Activated naive CD8-positive, alpha-beta T cell treated with anti-CD3 and anti-CD28 coated beads, Interleukin-2, amount 50 U/mL, for 24 hours (primary cell): ENCODE measurements at regions not wholly inside any gene's neighbourhood (a gene's known extent, or its start where the extent isn't known, plus 50 kb on each side); places are given as distances from the start of the nearest gene placed in this dataset.
"Not testable (repeated sequence)": the region's sequence is repeated elsewhere in the genome, so short reads cannot be mapped to it uniquely, and the experiment has no call there.

ENCODE experiments used
- ATAC-seq: fragments of 150-1000 bp; cut with Tn5 transposase; one replicate; pipeline ENCODE4 v1.10.0; 2021
- DNase-seq: peaks from one replicate; pipeline ENCODE4 v3.0.0; 2021
- H3K27ac Mint-ChIP-seq: one replicate; pipeline ENCODE4 v1.8.0; 2021; ENCODE audit warnings: mild to moderate bottlenecking, mixed read lengths
- H3K27me3 Mint-ChIP-seq: one replicate; pipeline ENCODE4 v1.8.0; 2021; ENCODE audit warnings: mixed read lengths
- H3K36me3 Mint-ChIP-seq: one replicate; pipeline ENCODE4 v1.8.0; 2021; ENCODE audit warnings: low read depth, mixed read lengths
- H3K4me1 Mint-ChIP-seq: one replicate; pipeline ENCODE4 v1.8.0; 2021; ENCODE audit warnings: mixed read lengths
- H3K4me3 Mint-ChIP-seq: one replicate; pipeline ENCODE4 v1.8.0; 2021; ENCODE audit warnings: mild to moderate bottlenecking, moderate library complexity, mixed read lengths
- H3K9me3 Mint-ChIP-seq: one replicate; pipeline ENCODE4 v1.8.0; 2021; ENCODE audit warnings: mixed read lengths

DNA sequence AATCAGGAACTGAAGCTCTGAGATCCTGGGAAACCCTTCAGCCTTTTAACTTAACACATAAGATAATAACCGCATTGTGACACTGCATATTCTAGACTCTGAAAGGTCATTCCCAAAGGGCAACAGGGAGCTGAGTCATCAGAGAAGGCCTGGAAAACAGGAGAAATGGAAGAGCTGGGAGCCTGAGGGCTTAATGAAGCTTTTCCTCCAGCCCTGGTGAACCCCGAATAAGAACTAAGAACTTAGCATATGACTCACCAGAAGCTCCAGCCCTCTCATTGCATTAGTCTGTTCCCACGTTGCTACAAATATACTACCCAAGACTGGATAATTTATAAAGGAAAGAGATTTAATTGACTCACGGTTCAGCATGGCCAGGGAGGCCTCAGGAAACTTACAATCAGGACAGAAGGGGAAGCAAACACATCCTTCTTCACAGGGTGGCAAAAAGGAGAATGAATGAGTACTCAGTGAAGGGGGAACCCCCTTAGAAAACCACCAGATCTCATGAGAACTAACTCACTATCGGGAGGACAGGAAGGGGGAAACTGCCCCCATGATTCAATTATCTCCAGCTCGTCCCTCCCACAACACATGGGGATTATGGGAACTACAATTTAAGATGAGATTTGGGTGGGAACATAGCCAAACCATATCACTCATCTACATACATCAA is 648.5 kb downstream of the TFAP2A start:
- no peaks in the 10 kb centered on the region for H3K27me3 Mint-ChIP-seq
- no peaks in the 10 kb centered on the region for H3K36me3 Mint-ChIP-seq
- no peaks in the 10 kb centered on the region for H3K9me3 Mint-ChIP-seq
- H3K4me3 Mint-ChIP-seq: no peak overlapping the region
- no peak overlapping the region for H3K27ac Mint-ChIP-seq
- no peaks in the 10 kb centered on the region for H3K4me1 Mint-ChIP-seq
- ATAC-seq (no peak), DNase-seq (no peak)

DNA sequence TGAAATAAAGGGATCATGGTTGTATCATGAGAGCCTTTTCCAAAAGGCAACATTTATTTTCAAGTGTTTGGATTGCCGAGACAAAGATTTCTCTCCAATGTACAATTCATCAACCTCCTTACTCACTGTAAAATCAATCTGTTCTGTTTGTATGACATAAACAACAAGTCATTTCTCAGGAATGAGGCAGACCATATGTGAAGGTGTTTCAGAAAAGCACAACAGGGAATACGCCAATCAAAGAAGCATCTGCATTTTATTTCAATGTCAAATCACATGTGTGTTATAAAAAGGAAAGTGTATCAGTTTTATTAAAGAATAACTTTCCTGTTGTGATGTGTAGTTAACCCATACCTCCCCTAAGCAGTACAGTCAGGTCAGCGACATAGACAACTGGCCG is 653.7 kb downstream of the TFAP2A start:
- H3K4me3 Mint-ChIP-seq: no peak overlapping the region
- no peaks in the 10 kb centered on the region for H3K9me3 Mint-ChIP-seq
- H3K36me3 Mint-ChIP-seq: no peaks in the 10 kb centered on the region
- DNase-seq: no peak
- H3K4me1 Mint-ChIP-seq: no peaks in the 10 kb centered on the region
- no peak overlapping the region for H3K27ac Mint-ChIP-seq
- H3K27me3 Mint-ChIP-seq: no peaks in the 10 kb centered on the region
- no peak for ATAC-seq

DNA sequence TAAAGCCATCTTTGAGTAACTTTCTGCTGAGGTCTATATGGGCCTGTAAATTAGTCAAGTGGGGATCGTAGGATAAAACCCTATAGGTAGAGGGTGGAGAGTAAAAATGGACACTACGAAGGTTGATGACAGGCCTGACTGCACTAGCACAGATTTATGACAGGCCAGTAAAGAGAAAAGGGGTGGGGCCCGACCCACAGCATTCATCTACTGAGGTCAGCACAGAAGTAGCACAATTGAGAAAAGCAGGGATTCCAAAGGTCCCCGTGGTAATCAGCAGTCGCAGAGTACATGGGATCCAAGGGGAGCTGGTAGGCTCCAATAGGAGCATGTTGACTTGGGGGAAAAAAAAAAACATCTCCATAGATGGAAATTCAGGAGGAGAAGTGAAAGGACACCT is 660.4 kb downstream of the TFAP2A start:
- Mint-ChIP-seq H3K36me3 (no peaks in the 10 kb centered on the region), H3K4me1 (no peaks in the 10 kb centered on the region), H3K4me3 (no peak overlapping the region), H3K27ac (no peak overlapping the region), H3K27me3 (no peaks in the 10 kb centered on the region), H3K9me3 (peaks cover 9% of the 10 kb centered on the region)
- ATAC-seq (no peak), DNase-seq (no peak)

DNA sequence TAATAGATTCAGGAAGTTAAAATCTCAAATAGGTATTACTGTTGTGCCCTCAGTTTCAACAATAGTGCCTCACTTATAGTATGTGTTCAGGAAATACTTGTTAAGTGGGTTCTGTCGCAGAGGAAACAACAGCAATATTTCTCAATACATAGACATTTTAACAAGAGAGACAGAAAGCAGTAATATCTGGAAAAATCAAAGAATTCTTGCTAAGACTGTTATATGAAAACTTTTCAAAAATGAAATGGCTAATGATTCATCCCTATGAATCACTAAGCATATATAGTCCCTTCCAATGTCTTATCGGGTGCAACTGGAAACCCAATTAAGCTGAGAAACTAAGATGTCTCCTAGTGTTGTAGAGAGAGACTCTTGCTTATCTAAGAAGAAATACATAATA is 668.9 kb downstream of the TFAP2A start:
- Mint-ChIP-seq H3K9me3 (peaks cover 10% of the 10 kb centered on the region), H3K4me1 (no peaks in the 10 kb centered on the region), H3K36me3 (no peaks in the 10 kb centered on the region), H3K27ac (no peak overlapping the region), H3K4me3 (no peak overlapping the region), H3K27me3 (no peaks in the 10 kb centered on the region)
- ATAC-seq: no peak
- no peak for DNase-seq

DNA sequence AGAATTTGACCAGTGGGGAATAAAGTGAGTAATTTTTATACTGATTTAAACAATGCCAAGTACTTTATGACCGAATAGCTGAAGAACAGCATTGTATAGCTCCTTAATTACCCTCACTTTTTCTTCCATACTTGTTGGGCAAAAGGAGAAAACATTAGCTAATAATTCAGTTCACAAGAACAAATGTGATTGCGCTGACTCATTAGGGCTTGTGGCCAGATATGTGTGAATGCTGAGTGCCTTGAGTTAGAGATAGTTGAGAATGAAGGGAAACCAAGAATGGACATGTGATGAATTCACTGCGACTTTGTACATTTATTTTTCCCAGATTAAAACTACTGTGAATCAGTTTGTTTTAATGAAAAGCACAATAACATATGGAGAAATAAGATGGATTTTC is 669.4 kb downstream of the TFAP2A start:
- H3K4me1 Mint-ChIP-seq: no peaks in the 10 kb centered on the region
- no peak for ATAC-seq
- H3K27me3 Mint-ChIP-seq: no peaks in the 10 kb centered on the region
- no peak overlapping the region for H3K4me3 Mint-ChIP-seq
- no peak overlapping the region for H3K27ac Mint-ChIP-seq
- DNase-seq: no peak
- peaks cover 10% of the 10 kb centered on the region for H3K9me3 Mint-ChIP-seq
- H3K36me3 Mint-ChIP-seq: no peaks in the 10 kb centered on the region

DNA sequence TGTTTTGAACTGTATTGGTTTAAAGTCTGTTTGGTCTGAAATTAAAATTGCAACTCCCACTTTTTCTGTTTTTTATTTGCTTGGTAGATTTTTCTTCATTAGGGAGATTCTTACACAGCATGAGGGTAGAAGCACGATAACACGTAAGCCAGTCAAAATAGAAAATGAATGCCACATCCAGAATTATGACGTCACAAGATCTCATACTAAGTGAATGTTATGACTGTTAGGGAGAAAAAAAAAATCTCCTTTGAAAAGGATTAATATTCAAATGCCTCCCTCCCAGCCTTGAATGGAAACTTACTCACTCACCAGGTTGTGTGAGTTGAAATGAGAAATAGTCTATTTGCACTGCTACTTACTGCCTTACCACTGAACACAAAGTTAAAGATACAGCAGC is 670.8 kb downstream of the TFAP2A start:
- Mint-ChIP-seq H3K36me3 (no peaks in the 10 kb centered on the region), H3K4me3 (no peak overlapping the region), H3K27ac (no peak overlapping the region), H3K27me3 (no peaks in the 10 kb centered on the region), H3K4me1 (no peaks in the 10 kb centered on the region), H3K9me3 (peaks cover 10% of the 10 kb centered on the region)
- no peak for DNase-seq
- ATAC-seq: no peak

DNA sequence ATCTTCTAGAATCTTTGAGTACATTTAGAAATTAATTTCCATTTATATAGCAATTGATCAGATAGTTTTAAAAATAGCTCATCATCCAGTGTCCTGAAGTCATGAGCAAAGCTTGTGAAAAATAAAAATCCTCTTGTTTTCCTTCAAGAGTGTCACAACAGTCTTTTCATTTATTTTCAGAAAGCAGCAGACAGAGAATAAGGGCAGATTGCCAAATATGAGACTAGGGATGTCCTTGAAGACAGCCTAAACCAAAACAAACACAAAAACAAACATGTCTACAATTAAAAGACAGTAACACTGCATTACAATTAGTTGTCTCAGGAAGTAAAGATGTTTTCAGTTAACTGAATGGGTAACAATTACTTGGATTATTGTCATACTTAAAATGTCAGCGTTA is 682.8 kb downstream of the TFAP2A start:
- H3K4me3 Mint-ChIP-seq: no peak overlapping the region
- H3K27ac Mint-ChIP-seq: no peak overlapping the region
- H3K36me3 Mint-ChIP-seq: no peaks in the 10 kb centered on the region
- no peaks in the 10 kb centered on the region for H3K27me3 Mint-ChIP-seq
- DNase-seq: no peak
- no peaks in the 10 kb centered on the region for H3K4me1 Mint-ChIP-seq
- peaks cover 4% of the 10 kb centered on the region for H3K9me3 Mint-ChIP-seq
- no peak for ATAC-seq

DNA sequence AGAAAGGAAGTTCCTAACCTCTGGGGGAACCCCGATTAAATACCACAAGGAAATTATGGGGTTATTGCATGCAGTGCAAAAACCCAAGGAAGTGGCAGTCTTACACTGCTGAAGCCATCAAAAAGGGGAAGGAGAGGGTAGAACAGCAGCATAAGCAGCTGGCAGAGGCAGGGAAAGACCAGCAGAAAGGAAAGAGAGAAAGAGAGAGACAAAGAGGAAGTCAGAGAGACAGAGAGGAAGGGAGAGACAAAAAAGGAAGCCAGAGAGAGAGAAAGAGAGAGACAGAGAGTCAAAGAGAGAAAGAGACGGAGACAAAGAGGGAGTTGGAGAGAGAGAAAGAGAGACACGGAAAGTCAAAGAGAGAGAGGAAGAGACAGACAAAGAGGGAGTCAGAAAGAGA is 689.1 kb downstream of the TFAP2A start:
- not testable (repeated sequence) for H3K4me1 Mint-ChIP-seq, H3K9me3 Mint-ChIP-seq, H3K36me3 Mint-ChIP-seq, H3K4me3 Mint-ChIP-seq, H3K27me3 Mint-ChIP-seq, H3K27ac Mint-ChIP-seq, DNase-seq, ATAC-seq

DNA sequence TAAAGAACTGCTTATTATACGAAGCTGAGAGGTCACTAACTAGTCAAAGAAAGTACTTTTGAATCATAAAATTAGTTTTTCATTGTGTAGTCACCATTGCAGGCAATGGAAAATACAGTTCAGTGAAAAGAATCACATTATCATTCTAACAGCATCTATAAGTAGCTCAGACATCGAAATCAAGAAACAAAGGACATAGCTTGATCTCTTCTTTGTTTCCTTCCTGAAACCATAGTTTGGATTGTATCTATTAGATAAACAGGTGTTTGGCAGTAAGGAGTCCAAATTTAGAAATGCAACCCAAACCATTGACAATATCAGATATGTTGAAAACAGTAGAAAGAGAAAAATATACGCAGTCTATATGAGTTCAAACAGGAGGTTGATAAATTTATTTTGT is 697.3 kb downstream of the TFAP2A start:
- Mint-ChIP-seq H3K27ac (no peak overlapping the region), H3K27me3 (no peaks in the 10 kb centered on the region), H3K36me3 (no peaks in the 10 kb centered on the region), H3K4me3 (no peak overlapping the region), H3K9me3 (peaks cover 2% of the 10 kb centered on the region), H3K4me1 (no peaks in the 10 kb centered on the region)
- ATAC-seq (no peak), DNase-seq (no peak)

DNA sequence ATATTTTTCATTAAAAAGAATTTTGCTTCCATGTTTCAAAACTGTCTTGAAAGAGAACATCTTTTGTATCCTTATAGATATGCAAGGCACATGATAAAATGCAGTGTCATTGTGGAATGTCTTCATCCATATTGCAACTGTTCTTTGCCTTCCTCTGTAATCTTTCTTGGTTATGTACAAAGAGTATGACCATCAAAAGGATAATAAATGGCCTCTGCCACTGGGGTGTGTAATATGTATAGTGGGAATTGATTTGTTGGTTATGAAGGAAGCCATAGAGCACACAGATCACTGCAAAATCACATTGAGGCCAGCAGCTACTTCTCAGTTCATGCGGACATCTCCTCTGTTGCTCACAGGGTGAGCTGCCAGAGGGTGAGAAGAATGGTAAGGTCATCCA is 703.5 kb downstream of the TFAP2A start:
- H3K36me3 Mint-ChIP-seq: no peaks in the 10 kb centered on the region
- no peak overlapping the region for H3K27ac Mint-ChIP-seq
- ATAC-seq: no peak
- peaks cover 3% of the 10 kb centered on the region for H3K9me3 Mint-ChIP-seq
- H3K27me3 Mint-ChIP-seq: no peaks in the 10 kb centered on the region
- no peaks in the 10 kb centered on the region for H3K4me1 Mint-ChIP-seq
- no peak for DNase-seq
- H3K4me3 Mint-ChIP-seq: no peak overlapping the region

DNA sequence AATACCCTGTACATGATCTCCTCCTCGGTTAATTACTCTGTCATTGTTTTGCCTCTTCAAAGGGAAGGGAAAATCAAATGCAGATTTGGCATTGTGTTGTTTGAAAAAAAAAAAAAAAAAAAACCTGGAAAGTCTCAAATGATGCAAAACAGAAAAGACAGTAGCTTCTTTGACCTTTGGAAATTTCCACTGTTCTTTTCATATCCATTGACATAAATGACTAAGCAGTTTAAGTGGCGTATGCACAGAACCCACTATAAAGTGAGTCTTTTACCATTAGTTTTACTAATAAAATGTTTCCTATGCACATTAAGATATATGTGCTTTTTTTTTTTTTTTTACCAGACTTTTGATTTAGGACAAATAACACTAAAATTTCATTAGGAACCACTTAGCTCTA is 704.3 kb downstream of the TFAP2A start:
- no peaks in the 10 kb centered on the region for H3K4me1 Mint-ChIP-seq
- H3K27me3 Mint-ChIP-seq: no peaks in the 10 kb centered on the region
- no peak for ATAC-seq
- H3K27ac Mint-ChIP-seq: no peak overlapping the region
- no peak for DNase-seq
- no peaks in the 10 kb centered on the region for H3K36me3 Mint-ChIP-seq
- H3K9me3 Mint-ChIP-seq: peaks cover 3% of the 10 kb centered on the region
- no peak overlapping the region for H3K4me3 Mint-ChIP-seq

DNA sequence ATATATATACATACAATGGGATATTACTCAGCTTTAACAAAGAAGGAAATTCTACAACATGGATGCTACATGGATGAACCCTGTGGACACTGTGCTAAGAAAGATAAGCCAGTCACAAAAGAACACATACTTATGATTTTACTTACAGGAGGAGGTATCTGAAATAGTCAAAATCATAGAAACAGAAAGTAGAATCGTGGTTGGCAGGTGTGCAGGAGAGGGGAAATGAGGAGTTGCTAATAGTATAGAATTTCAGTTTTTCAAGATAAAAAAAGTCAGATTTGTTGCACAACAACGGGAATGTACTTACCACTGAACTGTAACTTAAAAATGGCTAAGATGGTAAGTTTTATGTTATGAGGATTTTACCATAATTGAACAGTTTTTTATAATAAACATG is 706.3 kb downstream of the TFAP2A start:
- H3K27ac Mint-ChIP-seq: no peak overlapping the region
- no peak overlapping the region for H3K4me3 Mint-ChIP-seq
- ATAC-seq (no peak), DNase-seq (no peak)
- no peaks in the 10 kb centered on the region for H3K27me3 Mint-ChIP-seq
- H3K9me3 Mint-ChIP-seq: peaks cover 3% of the 10 kb centered on the region
- H3K36me3 Mint-ChIP-seq: no peaks in the 10 kb centered on the region
- no peaks in the 10 kb centered on the region for H3K4me1 Mint-ChIP-seq

DNA sequence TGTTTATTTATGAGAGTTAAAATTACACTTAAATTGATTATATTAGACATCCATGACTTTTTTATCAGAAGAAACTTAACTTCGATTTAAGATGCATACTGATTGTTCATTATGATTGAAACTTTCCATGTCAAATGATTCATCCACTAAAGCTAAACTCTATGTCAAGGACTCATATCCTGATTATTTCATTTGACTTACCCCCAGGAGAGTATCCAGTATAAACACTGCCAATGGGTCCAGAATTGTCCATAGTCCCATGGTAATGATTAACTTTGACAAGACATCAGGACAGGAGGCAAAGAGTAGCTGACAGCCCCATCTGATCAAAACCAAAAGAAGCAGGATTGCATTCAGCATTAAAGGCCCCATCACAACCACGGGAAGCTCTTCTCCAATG is 709.9 kb downstream of the TFAP2A start:
- DNase-seq: no peak
- Mint-ChIP-seq H3K36me3 (no peaks in the 10 kb centered on the region), H3K4me1 (no peaks in the 10 kb centered on the region), H3K4me3 (no peak overlapping the region), H3K27me3 (no peaks in the 10 kb centered on the region), H3K9me3 (no peaks in the 10 kb centered on the region), H3K27ac (no peak overlapping the region)
- no peak for ATAC-seq

DNA sequence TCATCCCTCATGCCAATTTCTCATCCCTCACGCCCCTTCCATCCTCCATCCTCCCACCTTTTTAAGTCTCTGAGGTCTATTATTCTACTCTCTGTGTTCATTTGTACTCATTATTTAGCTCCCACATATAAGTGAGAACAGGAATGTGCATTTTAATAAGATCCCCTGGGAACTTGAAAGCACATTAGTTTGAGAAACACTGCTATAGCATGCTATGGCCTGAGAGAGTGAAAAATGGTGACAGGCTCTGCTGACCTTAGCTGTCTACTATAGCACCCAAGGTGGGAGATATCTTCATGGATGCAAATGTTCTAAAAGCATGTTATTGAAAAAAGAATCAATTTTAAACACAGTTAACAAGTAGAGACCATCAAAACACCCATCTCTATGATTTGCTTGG is 712.0 kb downstream of the TFAP2A start:
- no peak overlapping the region for H3K27ac Mint-ChIP-seq
- ATAC-seq (no peak), DNase-seq (no peak)
- no peaks in the 10 kb centered on the region for H3K9me3 Mint-ChIP-seq
- H3K27me3 Mint-ChIP-seq: no peaks in the 10 kb centered on the region
- H3K4me1 Mint-ChIP-seq: no peaks in the 10 kb centered on the region
- no peaks in the 10 kb centered on the region for H3K36me3 Mint-ChIP-seq
- no peak overlapping the region for H3K4me3 Mint-ChIP-seq

DNA sequence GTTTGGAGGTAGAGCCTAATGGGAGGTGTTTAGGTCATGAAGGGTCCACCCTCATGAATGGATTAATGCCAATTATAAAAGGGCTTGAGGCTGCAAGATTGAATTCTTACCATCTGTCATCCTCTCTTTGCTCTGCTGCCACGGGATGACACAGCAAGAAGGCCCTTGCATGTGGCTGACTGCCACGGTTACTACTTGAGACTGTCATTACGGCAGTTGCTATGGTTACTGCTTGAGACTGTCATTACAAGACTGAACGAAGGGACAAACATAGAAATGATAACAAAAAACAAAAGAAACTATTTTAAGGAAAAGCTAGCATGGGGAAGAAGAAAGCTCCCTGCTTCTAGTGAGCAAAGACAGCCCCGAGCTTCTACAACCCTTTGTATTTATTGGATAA is 715.0 kb downstream of the TFAP2A start:
- no peaks in the 10 kb centered on the region for H3K4me1 Mint-ChIP-seq
- H3K9me3 Mint-ChIP-seq: no peaks in the 10 kb centered on the region
- ATAC-seq (no peak), DNase-seq (no peak)
- no peak overlapping the region for H3K4me3 Mint-ChIP-seq
- H3K27me3 Mint-ChIP-seq: no peaks in the 10 kb centered on the region
- H3K36me3 Mint-ChIP-seq: no peaks in the 10 kb centered on the region
- no peak overlapping the region for H3K27ac Mint-ChIP-seq

DNA sequence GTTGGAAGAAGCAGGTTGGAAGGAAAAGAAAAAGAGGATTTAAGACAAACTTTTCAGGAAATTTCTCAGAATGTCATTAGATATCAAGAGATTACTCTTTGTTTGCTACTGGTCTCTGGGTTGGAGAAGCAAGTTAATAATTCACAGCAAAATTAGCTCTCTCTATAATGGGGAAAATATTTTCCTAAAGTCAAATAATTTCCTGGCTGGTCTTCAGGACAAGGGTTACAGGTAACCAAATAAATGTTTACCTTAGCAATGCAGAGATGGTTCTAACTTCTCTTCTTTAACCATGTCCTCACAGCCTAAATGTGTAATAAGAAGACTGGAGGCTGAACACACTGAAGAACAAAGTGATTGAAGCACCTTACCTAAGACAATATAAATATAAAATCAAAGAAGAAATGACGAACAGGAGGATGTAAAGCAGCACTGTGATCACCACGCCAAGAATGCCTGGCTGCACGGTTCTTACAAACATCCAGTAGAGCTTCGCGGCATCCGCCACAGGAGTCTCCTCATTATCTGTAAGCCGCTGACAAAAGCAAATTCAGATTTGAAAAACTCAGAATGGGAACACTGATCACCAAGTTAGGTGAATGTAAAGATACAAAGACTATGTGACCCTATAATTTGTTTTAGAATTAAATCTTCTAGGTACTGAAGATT is 717.5 kb downstream of the TFAP2A start:
- Mint-ChIP-seq H3K4me3 (no peak overlapping the region), H3K4me1 (no peaks in the 10 kb centered on the region), H3K36me3 (no peaks in the 10 kb centered on the region), H3K9me3 (peaks cover 2% of the 10 kb centered on the region), H3K27me3 (no peaks in the 10 kb centered on the region), H3K27ac (no peak overlapping the region)
- DNase-seq: no peak
- no peak for ATAC-seq
